ENCODE measurements at regions not wholly inside any gene's neighbourhood (a gene's known extent, or its start where the extent isn't known, plus 50 kb on each side); places are given as distances from the start of the nearest gene placed in this dataset.

- CTCF ChIA-PET: interaction anchor here (0.8 to 2.3 kb wide), 2 partner anchors 13 to 20 kb away, joined by 3 to 10 read pairs; no protein-coding TSS in a partner anchor
- TF ChIP-seq CTCF (IDR thresholded peaks at IDR 0.05; ENCODE audit: control extremely low read depth, extremely low read depth, low read depth, missing control alignments): no peak
- POLR2A ChIA-PET: no interaction called here
- no peak for DNase-seq (ENCODE audit: extremely low spot score)
Measured at GRCh38 chr6:113758214-113758613, 98.9 kb upstream of the MARCKS start.

- no peak for DNase-seq (ENCODE audit: extremely low spot score)
- TF ChIP-seq CTCF (IDR thresholded peaks at IDR 0.05; ENCODE audit: control extremely low read depth, extremely low read depth, low read depth, missing control alignments): no peak
- ChIA-PET POLR2A (interaction anchor here (0.5 kb wide), 1 partner anchor 38 kb away, joined by 8 read pairs; no protein-coding TSS in a partner anchor), CTCF (interaction anchor here (0.8 to 2.3 kb wide), 4 partner anchors 12 to 100 kb away, joined by 3 to 10 read pairs (median 4); no protein-coding TSS in a partner anchor)
Measured at GRCh38 chr6:113758826-113759574, 98.1 kb upstream of the MARCKS start.

GRCh38 chr6:113762641-113763040 lies 94.5 kb upstream of the MARCKS start:
- CTCF ChIA-PET: no interaction called here
- DNase-seq (ENCODE audit: extremely low spot score): no peak
- POLR2A ChIA-PET: no interaction called here
- no peak for TF ChIP-seq CTCF (IDR thresholded peaks at IDR 0.05; ENCODE audit: control extremely low read depth, extremely low read depth, low read depth, missing control alignments)

- ChIA-PET POLR2A (no interaction called here), CTCF (interaction anchor here (0.6 to 0.9 kb wide), 3 partner anchors 21 to 121 kb away, joined by 3 to 4 read pairs (median 3); no protein-coding TSS in a partner anchor)
Measured at GRCh38 chr6:113763311-113763766, 93.8 kb upstream of the MARCKS start.

GRCh38 chr6:113763876-113764275 lies 93.3 kb upstream of the MARCKS start:
- no peak for TF ChIP-seq CTCF (IDR thresholded peaks at IDR 0.05; ENCODE audit: control extremely low read depth, extremely low read depth, low read depth, missing control alignments)
- POLR2A ChIA-PET: no interaction called here
- CTCF ChIA-PET: interaction anchor here (0.6 to 0.9 kb wide), 3 partner anchors 20 to 121 kb away, joined by 3 to 4 read pairs (median 3); no protein-coding TSS in a partner anchor
- peak; percentile 28 for DNase-seq (ENCODE audit: extremely low spot score)

More at GRCh38 chr6:113763311-113763766, 93.8 kb upstream of the MARCKS start:
- DNase-seq (ENCODE audit: extremely low spot score): no peak
- no peak for TF ChIP-seq CTCF (IDR thresholded peaks at IDR 0.05; ENCODE audit: control extremely low read depth, extremely low read depth, low read depth, missing control alignments)

- TF ChIP-seq CTCF (IDR thresholded peaks at IDR 0.05; ENCODE audit: control extremely low read depth, extremely low read depth, low read depth, missing control alignments): no peak
- ChIA-PET POLR2A (no interaction called here), CTCF (interaction anchor here (0.6 to 1.7 kb wide), 6 partner anchors 10 to 102 kb away, joined by 3 to 8 read pairs (median 4); no protein-coding TSS in a partner anchor)
- no peak for DNase-seq (ENCODE audit: extremely low spot score)
Measured at GRCh38 chr6:113765909-113766308, 91.2 kb upstream of the MARCKS start.

Data from GM10248 (cell line).